ENCODE measurements at regions not wholly inside any gene's neighbourhood (a gene's known extent, or its start where the extent isn't known, plus 50 kb on each side); places are given as distances from the start of the nearest gene placed in this dataset.

- no peaks in the 10 kb centered on the region for H3K79me2 ChIP-seq (ENCODE audit: insufficient read depth, low read length)
- H3F3A ChIP-seq (ENCODE audit: insufficient read depth), result no peaks in the 10 kb centered on the region
- H3K9ac ChIP-seq (ENCODE audit: low read length), result no peak overlapping the region
- no peaks in the 10 kb centered on the region for H3K27me3 ChIP-seq (ENCODE audit: low read length)
- no peaks in the 10 kb centered on the region for H4K20me1 ChIP-seq (ENCODE audit: low read depth, low read length)
- no peak overlapping the region for H2AFZ ChIP-seq (ENCODE audit: low read depth, low read length, severe bottlenecking)
- no peak overlapping the region for H3K4me2 ChIP-seq (ENCODE audit: low read depth, low read length, poor library complexity, severe bottlenecking)
- H3K9me2 ChIP-seq (replicated peaks; ENCODE audit: insufficient read depth, low read length), result no peaks in the 10 kb centered on the region
- H3K27ac ChIP-seq (ENCODE audit: low read depth, low read length), result no peak overlapping the region
- no peak overlapping the region for H3K4me3 ChIP-seq (ENCODE audit: insufficient read depth, low read length, poor library complexity, severe bottlenecking)
- H3K36me3 ChIP-seq (ENCODE audit: low read length), result no peaks in the 10 kb centered on the region
- no peak for TF ChIP-seq CTCF (IDR thresholded peaks at IDR 0.05; ENCODE audit: insufficient read depth, low read length, poor library complexity, severe bottlenecking)
- TF ChIP-seq EZH2phosphoT487 (conservative IDR thresholded peaks at IDR 0.05; ENCODE audit: low read length), result no peak
- H3K9me3 ChIP-seq (ENCODE audit: insufficient read depth, low read length), result no peaks in the 10 kb centered on the region
Measured at GRCh38 chr14:62313212-62313611, 551.0 kb downstream of the SNAPC1 start.

GRCh38 chr14:62314221-62314620 lies 552.0 kb downstream of the SNAPC1 start:
- Histone ChIP-seq H3K27ac (ENCODE audit: low read depth, low read length) (no peak overlapping the region), H3K27me3 (ENCODE audit: low read length) (no peaks in the 10 kb centered on the region), H3K79me2 (ENCODE audit: insufficient read depth, low read length) (no peaks in the 10 kb centered on the region), H2AFZ (ENCODE audit: low read depth, low read length, severe bottlenecking) (no peak overlapping the region), H3K9ac (ENCODE audit: low read length) (no peak overlapping the region), H3F3A (ENCODE audit: insufficient read depth) (no peaks in the 10 kb centered on the region), H3K36me3 (ENCODE audit: low read length) (no peaks in the 10 kb centered on the region), H3K4me3 (ENCODE audit: insufficient read depth, low read length, poor library complexity, severe bottlenecking) (no peak overlapping the region), H4K20me1 (ENCODE audit: low read depth, low read length) (no peaks in the 10 kb centered on the region), H3K9me2 (replicated peaks; ENCODE audit: insufficient read depth, low read length) (no peaks in the 10 kb centered on the region), H3K4me2 (ENCODE audit: low read depth, low read length, poor library complexity, severe bottlenecking) (no peak overlapping the region), H3K9me3 (ENCODE audit: insufficient read depth, low read length) (no peaks in the 10 kb centered on the region)
- TF ChIP-seq CTCF (IDR thresholded peaks at IDR 0.05; ENCODE audit: insufficient read depth, low read length, poor library complexity, severe bottlenecking) (no peak), EZH2phosphoT487 (conservative IDR thresholded peaks at IDR 0.05; ENCODE audit: low read length) (no peak)

- Histone ChIP-seq H3K36me3 (ENCODE audit: low read length) (no peaks in the 10 kb centered on the region), H4K20me1 (ENCODE audit: low read depth, low read length) (no peaks in the 10 kb centered on the region), H3F3A (ENCODE audit: insufficient read depth) (no peaks in the 10 kb centered on the region), H2AFZ (ENCODE audit: low read depth, low read length, severe bottlenecking) (no peak overlapping the region), H3K4me2 (ENCODE audit: low read depth, low read length, poor library complexity, severe bottlenecking) (no peak overlapping the region), H3K79me2 (ENCODE audit: insufficient read depth, low read length) (no peaks in the 10 kb centered on the region), H3K27ac (ENCODE audit: low read depth, low read length) (no peak overlapping the region), H3K27me3 (ENCODE audit: low read length) (no peaks in the 10 kb centered on the region), H3K9me3 (ENCODE audit: insufficient read depth, low read length) (no peaks in the 10 kb centered on the region), H3K9ac (ENCODE audit: low read length) (no peak overlapping the region), H3K9me2 (replicated peaks; ENCODE audit: insufficient read depth, low read length) (no peaks in the 10 kb centered on the region), H3K4me3 (ENCODE audit: insufficient read depth, low read length, poor library complexity, severe bottlenecking) (no peak overlapping the region)
- no peak for TF ChIP-seq EZH2phosphoT487 (conservative IDR thresholded peaks at IDR 0.05; ENCODE audit: low read length)
Measured at GRCh38 chr14:62314871-62315270, 552.7 kb downstream of the SNAPC1 start.

GRCh38 chr14:62315631-62316030 lies 553.4 kb downstream of the SNAPC1 start:
- no peaks in the 10 kb centered on the region for H3K27me3 ChIP-seq (ENCODE audit: low read length)
- H3K4me2 ChIP-seq (ENCODE audit: low read depth, low read length, poor library complexity, severe bottlenecking), result no peak overlapping the region
- no peaks in the 10 kb centered on the region for H3K9me2 ChIP-seq (replicated peaks; ENCODE audit: insufficient read depth, low read length)
- no peaks in the 10 kb centered on the region for H3F3A ChIP-seq (ENCODE audit: insufficient read depth)
- no peak overlapping the region for H3K4me3 ChIP-seq (ENCODE audit: insufficient read depth, low read length, poor library complexity, severe bottlenecking)
- no peak overlapping the region for H3K27ac ChIP-seq (ENCODE audit: low read depth, low read length)
- H3K9me3 ChIP-seq (ENCODE audit: insufficient read depth, low read length), result no peaks in the 10 kb centered on the region
- no peak for TF ChIP-seq CTCF (IDR thresholded peaks at IDR 0.05; ENCODE audit: insufficient read depth, low read length, poor library complexity, severe bottlenecking)
- TF ChIP-seq EZH2phosphoT487 (conservative IDR thresholded peaks at IDR 0.05; ENCODE audit: low read length), result no peak
- H2AFZ ChIP-seq (ENCODE audit: low read depth, low read length, severe bottlenecking), result no peak overlapping the region
- no peaks in the 10 kb centered on the region for H4K20me1 ChIP-seq (ENCODE audit: low read depth, low read length)
- H3K36me3 ChIP-seq (ENCODE audit: low read length), result no peaks in the 10 kb centered on the region
- no peak overlapping the region for H3K9ac ChIP-seq (ENCODE audit: low read length)
- H3K79me2 ChIP-seq (ENCODE audit: insufficient read depth, low read length), result no peaks in the 10 kb centered on the region

Data from SU-DHL-6 (cell line).